ENCODE measurements at regions not wholly inside any gene's neighbourhood (a gene's known extent, or its start where the extent isn't known, plus 50 kb on each side); places are given as distances from the start of the nearest gene placed in this dataset.
"Not testable (repeated sequence)": the region's sequence is repeated elsewhere in the genome, so short reads cannot be mapped to it uniquely, and the experiment has no call there.

- no peak overlapping the region for H3K27ac ChIP-seq
- DNase-seq (ENCODE audit: low read depth in 1 of 2, low spot score in 1 of 2), result peak; percentile 3 to 49
- TF ChIP-seq CTCF (IDR thresholded peaks at IDR 0.05; ENCODE audit: low read depth, low read length), result no peak
- no peak overlapping the region for H3K4me3 ChIP-seq
- no peaks in the 10 kb centered on the region for H3K36me3 ChIP-seq
- H3K4me1 ChIP-seq (ENCODE audit: low read depth), result peaks cover 5% of the 10 kb centered on the region
- no peaks in the 10 kb centered on the region for H3K27me3 ChIP-seq
- H3K9me3 ChIP-seq (ENCODE audit: low read depth), result no peaks in the 10 kb centered on the region
Measured at GRCh38 chr3:4906107-4906621, 73.1 kb upstream of the BHLHE40 start.

GRCh38 chr3:4907050-4907449 lies 72.2 kb upstream of the BHLHE40 start:
- DNase-seq (ENCODE audit: low read depth in 1 of 2, low spot score in 1 of 2), result no peak
- no peaks in the 10 kb centered on the region for H3K36me3 ChIP-seq
- H3K4me3 ChIP-seq, result no peak overlapping the region
- peaks cover 5% of the 10 kb centered on the region for H3K4me1 ChIP-seq (ENCODE audit: low read depth)
- no peaks in the 10 kb centered on the region for H3K9me3 ChIP-seq (ENCODE audit: low read depth)
- H3K27ac ChIP-seq, result no peak overlapping the region
- H3K27me3 ChIP-seq, result no peaks in the 10 kb centered on the region
- no peak for TF ChIP-seq CTCF (IDR thresholded peaks at IDR 0.05; ENCODE audit: low read depth, low read length)

- H3K27ac ChIP-seq, result no peak overlapping the region
- no peaks in the 10 kb centered on the region for H3K9me3 ChIP-seq (ENCODE audit: low read depth)
- H3K4me3 ChIP-seq, result no peak overlapping the region
- DNase-seq (ENCODE audit: low read depth in 1 of 2, low spot score in 1 of 2), result peak in 1 of 2 donors; percentile 0
- H3K36me3 ChIP-seq, result no peaks in the 10 kb centered on the region
- H3K4me1 ChIP-seq (ENCODE audit: low read depth), result peaks cover 5% of the 10 kb centered on the region
- TF ChIP-seq CTCF (IDR thresholded peaks at IDR 0.05; ENCODE audit: low read depth, low read length), result no peak
- H3K27me3 ChIP-seq, result no peaks in the 10 kb centered on the region
Measured at GRCh38 chr3:4907643-4908432, 71.4 kb upstream of the BHLHE40 start.

GRCh38 chr3:4908433-4909156 lies 70.6 kb upstream of the BHLHE40 start:
- DNase-seq (ENCODE audit: low read depth in 1 of 2, low spot score in 1 of 2), result no peak
- TF ChIP-seq CTCF (IDR thresholded peaks at IDR 0.05; ENCODE audit: low read depth, low read length), result no peak
- peaks cover 5% of the 10 kb centered on the region for H3K4me1 ChIP-seq (ENCODE audit: low read depth)
- H3K36me3 ChIP-seq, result no peaks in the 10 kb centered on the region
- H3K4me3 ChIP-seq, result no peak overlapping the region
- H3K27ac ChIP-seq, result no peak overlapping the region
- no peaks in the 10 kb centered on the region for H3K27me3 ChIP-seq
- no peaks in the 10 kb centered on the region for H3K9me3 ChIP-seq (ENCODE audit: low read depth)

- no peak overlapping the region for H3K27ac ChIP-seq
- TF ChIP-seq CTCF (IDR thresholded peaks at IDR 0.05; ENCODE audit: low read depth, low read length), result no peak
- H3K4me1 ChIP-seq (ENCODE audit: low read depth), result no peaks in the 10 kb centered on the region
- H3K9me3 ChIP-seq (ENCODE audit: low read depth), result no peaks in the 10 kb centered on the region
- H3K36me3 ChIP-seq, result no peaks in the 10 kb centered on the region
- H3K27me3 ChIP-seq, result no peaks in the 10 kb centered on the region
- DNase-seq (ENCODE audit: low read depth in 1 of 2, low spot score in 1 of 2), result no peak
- no peak overlapping the region for H3K4me3 ChIP-seq
Measured at GRCh38 chr3:4914464-4914863, 64.8 kb upstream of the BHLHE40 start.

GRCh38 chr3:4921589-4921988 lies 57.6 kb upstream of the BHLHE40 start:
- H3K27ac ChIP-seq; H3K9me3 ChIP-seq (ENCODE audit: low read depth); H3K4me1 ChIP-seq (ENCODE audit: low read depth); H3K27me3 ChIP-seq; H3K36me3 ChIP-seq; DNase-seq (ENCODE audit: low read depth in 1 of 2, low spot score in 1 of 2); H3K4me3 ChIP-seq: not testable (repeated sequence)
